Mammary epithelial cell (primary cell): ENCODE measurements at regions not wholly inside any gene's neighbourhood (a gene's known extent, or its start where the extent isn't known, plus 50 kb on each side); places are given as distances from the start of the nearest gene placed in this dataset.

Experiments used
- EZH2 ChIP-seq: IDR thresholded peaks from 2 replicates; pipeline ENCODE4 v1.6.1; 2012; ENCODE audit warnings: low read length, inconsistent platforms, borderline replicate concordance
- TF ChIP-seq, protein P1 (sequence below), 2 donors: IDR thresholded peaks in 1 of 2; conservative IDR thresholded peaks in 1 of 2; 2 replicates each; pipeline ENCODE4 v1.5.1; 2011 to 2012; ENCODE audit warnings: inconsistent platforms in 2 of 2, low read length in 2 of 2, mild to moderate bottlenecking in 2 of 2, control low read depth in 1 of 2, low read depth in 1 of 2; ENCODE audit not compliant: insufficient read depth in 1 of 2; ENCODE audit errors: extremely low read depth in 1 of 2

DNA sequence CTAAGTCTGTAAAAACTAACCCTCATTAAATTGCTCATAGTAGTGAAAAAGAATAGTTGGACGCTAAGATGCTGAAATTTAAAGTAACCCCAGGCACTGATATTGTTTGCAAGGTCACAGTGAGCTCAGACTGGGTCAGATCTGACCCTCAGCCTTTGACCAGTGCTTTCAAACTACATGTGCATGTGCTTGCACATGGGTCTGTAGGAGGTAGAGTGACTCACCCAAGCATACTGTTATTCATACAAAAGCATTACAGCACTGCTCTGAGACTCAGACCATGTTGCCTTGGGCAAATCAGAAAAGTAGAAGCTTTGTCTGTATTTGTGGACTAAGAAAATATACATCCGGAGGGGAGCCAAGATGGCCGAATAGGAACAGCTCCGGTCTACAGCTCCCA, 326.4 kb upstream of the MARCKS start:
- TF ChIP-seq, protein P1, sequence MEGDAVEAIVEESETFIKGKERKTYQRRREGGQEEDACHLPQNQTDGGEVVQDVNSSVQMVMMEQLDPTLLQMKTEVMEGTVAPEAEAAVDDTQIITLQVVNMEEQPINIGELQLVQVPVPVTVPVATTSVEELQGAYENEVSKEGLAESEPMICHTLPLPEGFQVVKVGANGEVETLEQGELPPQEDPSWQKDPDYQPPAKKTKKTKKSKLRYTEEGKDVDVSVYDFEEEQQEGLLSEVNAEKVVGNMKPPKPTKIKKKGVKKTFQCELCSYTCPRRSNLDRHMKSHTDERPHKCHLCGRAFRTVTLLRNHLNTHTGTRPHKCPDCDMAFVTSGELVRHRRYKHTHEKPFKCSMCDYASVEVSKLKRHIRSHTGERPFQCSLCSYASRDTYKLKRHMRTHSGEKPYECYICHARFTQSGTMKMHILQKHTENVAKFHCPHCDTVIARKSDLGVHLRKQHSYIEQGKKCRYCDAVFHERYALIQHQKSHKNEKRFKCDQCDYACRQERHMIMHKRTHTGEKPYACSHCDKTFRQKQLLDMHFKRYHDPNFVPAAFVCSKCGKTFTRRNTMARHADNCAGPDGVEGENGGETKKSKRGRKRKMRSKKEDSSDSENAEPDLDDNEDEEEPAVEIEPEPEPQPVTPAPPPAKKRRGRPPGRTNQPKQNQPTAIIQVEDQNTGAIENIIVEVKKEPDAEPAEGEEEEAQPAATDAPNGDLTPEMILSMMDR (conservative IDR thresholded peaks at IDR 0.05 in 1 of 2, IDR thresholded peaks at IDR 0.05 in 1 of 2; ENCODE audit: extremely low read depth in 1 of 2, insufficient read depth in 1 of 2, low read depth in 1 of 2, low read length in 2 of 2) = no peak
- no peak for TF ChIP-seq EZH2
